Liver (tissue), 8 donors: ENCODE measurements at regions not wholly inside any gene's neighbourhood (a gene's known extent, or its start where the extent isn't known, plus 50 kb on each side); places are given as distances from the start of the nearest gene placed in this dataset.

Source experiments
- DNase-seq: peaks from one replicate; pipeline ENCODE4 v3.0.0-alpha.2; 2017; ENCODE audit warnings: low spot score
- H3K27ac ChIP-seq, 2 donors: one replicate each; pipeline ENCODE4 v1.7.0; 2013; ENCODE audit warnings: inconsistent platforms in 2 of 2, low read length in 2 of 2, control low read depth in 1 of 2, low read depth in 1 of 2, mild to moderate bottlenecking in 1 of 2
- H3K27me3 ChIP-seq, 4 donors: one replicate each; pipeline versions ENCODE4 v1.6.1 to v1.7.0; 2013; ENCODE audit warnings: low read length in 3 of 4, inconsistent platforms in 1 of 4, mild to moderate bottlenecking in 1 of 4, moderate library complexity in 1 of 4; ENCODE audit not compliant: control insufficient read depth in 4 of 4, insufficient read depth in 4 of 4
- H3K36me3 ChIP-seq, 4 donors: one replicate each; pipeline versions ENCODE4 v1.6.1 to v1.7.0; 2013; ENCODE audit warnings: low read length in 3 of 4, mild to moderate bottlenecking in 3 of 4, low read depth in 1 of 4, moderate library complexity in 1 of 4; ENCODE audit not compliant: control insufficient read depth in 4 of 4, insufficient read depth in 3 of 4
- H3K4me1 ChIP-seq, 4 donors: one replicate each; pipeline versions ENCODE4 v1.6.1 to v1.7.0; 2013; ENCODE audit warnings: low read length in 3 of 4, mild to moderate bottlenecking in 3 of 4, moderate library complexity in 1 of 4; ENCODE audit not compliant: control insufficient read depth in 4 of 4, insufficient read depth in 4 of 4
- H3K4me3 ChIP-seq, 3 donors: one replicate each; pipeline versions ENCODE4 v1.6.1 to v1.7.0; 2013; ENCODE audit warnings: low read length in 3 of 3, control low read depth in 1 of 3, low read depth in 1 of 3, mild to moderate bottlenecking in 1 of 3
- H3K9ac ChIP-seq, 2 donors: one replicate each; pipeline ENCODE4 v1.7.0; 2013; ENCODE audit warnings: low read length in 2 of 2, mild to moderate bottlenecking in 2 of 2, moderate library complexity in 2 of 2, control low read depth in 1 of 2, low read depth in 1 of 2
- H3K9me3 ChIP-seq, 4 donors: one replicate each; pipeline versions ENCODE4 v1.6.1 to v1.7.0; 2013; ENCODE audit warnings: low read length in 3 of 4; ENCODE audit not compliant: control insufficient read depth in 4 of 4
- EGR1 ChIP-seq, 2 donors: IDR thresholded peaks; 2 replicates each; pipeline ENCODE4 v1.6.1; 2016 to 2018; ENCODE audit warnings: antibody characterized with exemption in 2 of 2, low read depth in 2 of 2
- FOXA1 ChIP-seq: IDR thresholded peaks from 2 replicates; pipeline ENCODE4 v1.6.1; 2016; ENCODE audit warnings: antibody characterized with exemption
- FOXA2 ChIP-seq: IDR thresholded peaks from 2 replicates; pipeline ENCODE4 v1.6.1; 2016; ENCODE audit warnings: antibody characterized with exemption
- GABPA ChIP-seq, 2 donors: IDR thresholded peaks in 1 of 2; conservative IDR thresholded peaks in 1 of 2; 2 replicates each; pipeline ENCODE4 v1.6.1; 2016; ENCODE audit warnings: antibody characterized with exemption in 2 of 2, mild to moderate bottlenecking in 1 of 2, moderate library complexity in 1 of 2
- HNF4A ChIP-seq, 2 donors: conservative IDR thresholded peaks; 2 replicates each; pipeline ENCODE4 v1.6.1; 2016; ENCODE audit warnings: antibody characterized with exemption in 2 of 2, mild to moderate bottlenecking in 2 of 2
- HNF4G ChIP-seq: IDR thresholded peaks from 2 replicates; pipeline ENCODE4 v1.6.1; 2016; ENCODE audit warnings: antibody characterized with exemption
- JUND ChIP-seq, 2 donors: IDR thresholded peaks; 2 replicates each; pipeline ENCODE4 v1.6.1; 2016; ENCODE audit warnings: antibody characterized with exemption in 2 of 2
- NR2F2 ChIP-seq: IDR thresholded peaks from 2 replicates; pipeline ENCODE4 v1.6.1; 2016; ENCODE audit warnings: antibody characterized with exemption
- RAD21 ChIP-seq, 2 donors: IDR thresholded peaks; 2 replicates each; pipeline ENCODE4 v1.6.1; 2016; ENCODE audit warnings: antibody characterized with exemption in 2 of 2, mild to moderate bottlenecking in 2 of 2
- RXRA ChIP-seq, 2 donors: IDR thresholded peaks; 2 replicates each; pipeline ENCODE4 v1.6.1; 2017 to 2018; ENCODE audit warnings: antibody characterized with exemption in 2 of 2, mild to moderate bottlenecking in 1 of 2
- SP1 ChIP-seq: IDR thresholded peaks from 2 replicates; pipeline ENCODE4 v1.6.1; 2018; ENCODE audit warnings: antibody characterized with exemption, mild to moderate bottlenecking
- TAF1 ChIP-seq: conservative IDR thresholded peaks from 2 replicates; pipeline ENCODE4 v1.6.1; 2016; ENCODE audit warnings: antibody characterized with exemption, mild to moderate bottlenecking
- YY1 ChIP-seq: IDR thresholded peaks from 2 replicates; pipeline ENCODE4 v1.6.1; 2016; ENCODE audit warnings: antibody characterized with exemption, mild to moderate bottlenecking
- WGBS: extraction: QIAGEN DNeasy Blood & Tissue Kit; methylation state at CpG from one replicate; pipeline ENCODE4 v1.1.7; 2013; 5-methylcytosine and 5-hydroxymethylcytosine counted together
- TF ChIP-seq, protein P1 (sequence below): IDR thresholded peaks from 2 replicates; pipeline ENCODE4 v1.6.1; 2016; ENCODE audit warnings: antibody characterized with exemption
- TF ChIP-seq, protein P2 (sequence below): IDR thresholded peaks from 2 replicates; pipeline ENCODE4 v1.6.1; 2016; ENCODE audit warnings: antibody characterized with exemption
- TF ChIP-seq, protein P3 (sequence below): fragments of 150-350 bp; IDR thresholded peaks from 2 replicates; pipeline ENCODE4 v1.5.1; 2017; ENCODE audit warnings: improper control_type of control experiment, low read depth, low read length; ENCODE audit not compliant: missing input control
- TF ChIP-seq, protein P4 (sequence below): IDR thresholded peaks from 2 replicates; pipeline ENCODE4 v1.6.1; 2016; ENCODE audit warnings: antibody characterized with exemption
- donor health status: healthy.
- donor health status: healthy.
- donor health status: healthy.
- donor health status: healthy.
- donor health status: healthy.

DNA sequence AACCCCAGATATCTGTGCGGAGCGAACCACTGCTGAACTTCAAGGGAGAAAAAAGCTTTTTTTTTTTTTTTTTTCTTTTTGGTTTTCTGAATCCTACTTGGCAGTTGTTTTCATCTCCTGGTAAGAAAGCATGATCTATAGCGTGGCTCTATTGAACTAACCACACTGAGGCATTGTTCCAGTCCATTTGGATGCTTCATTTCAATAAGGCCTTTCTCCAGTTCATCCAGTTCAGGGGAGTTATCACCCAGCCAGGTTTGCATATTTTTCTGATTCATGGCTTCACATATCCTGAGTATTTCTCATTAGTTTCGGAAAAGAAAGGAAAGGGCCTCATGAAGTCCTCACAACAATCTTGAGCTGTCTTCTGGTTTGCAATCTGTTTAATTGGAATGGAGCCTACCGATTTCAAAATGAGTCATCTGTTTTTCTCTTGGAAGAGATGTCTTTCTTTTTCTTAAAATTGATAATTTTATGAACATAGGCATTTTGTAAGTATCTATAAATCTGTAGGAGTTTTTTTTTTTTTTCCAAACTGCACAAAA lies 93.1 kb upstream of the STEAP4 start (continued):
- TF ChIP-seq, protein P1, sequence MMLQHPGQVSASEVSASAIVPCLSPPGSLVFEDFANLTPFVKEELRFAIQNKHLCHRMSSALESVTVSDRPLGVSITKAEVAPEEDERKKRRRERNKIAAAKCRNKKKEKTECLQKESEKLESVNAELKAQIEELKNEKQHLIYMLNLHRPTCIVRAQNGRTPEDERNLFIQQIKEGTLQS: no peak
- TF ChIP-seq JUND (IDR thresholded peaks at IDR 0.05): no peak
- TF ChIP-seq GABPA (IDR thresholded peaks at IDR 0.05 in 1 of 2, conservative IDR thresholded peaks at IDR 0.05 in 1 of 2): no peak
- TF ChIP-seq YY1: no peak
- TF ChIP-seq RAD21 (IDR thresholded peaks at IDR 0.05): no peak
- TF ChIP-seq, protein P2, sequence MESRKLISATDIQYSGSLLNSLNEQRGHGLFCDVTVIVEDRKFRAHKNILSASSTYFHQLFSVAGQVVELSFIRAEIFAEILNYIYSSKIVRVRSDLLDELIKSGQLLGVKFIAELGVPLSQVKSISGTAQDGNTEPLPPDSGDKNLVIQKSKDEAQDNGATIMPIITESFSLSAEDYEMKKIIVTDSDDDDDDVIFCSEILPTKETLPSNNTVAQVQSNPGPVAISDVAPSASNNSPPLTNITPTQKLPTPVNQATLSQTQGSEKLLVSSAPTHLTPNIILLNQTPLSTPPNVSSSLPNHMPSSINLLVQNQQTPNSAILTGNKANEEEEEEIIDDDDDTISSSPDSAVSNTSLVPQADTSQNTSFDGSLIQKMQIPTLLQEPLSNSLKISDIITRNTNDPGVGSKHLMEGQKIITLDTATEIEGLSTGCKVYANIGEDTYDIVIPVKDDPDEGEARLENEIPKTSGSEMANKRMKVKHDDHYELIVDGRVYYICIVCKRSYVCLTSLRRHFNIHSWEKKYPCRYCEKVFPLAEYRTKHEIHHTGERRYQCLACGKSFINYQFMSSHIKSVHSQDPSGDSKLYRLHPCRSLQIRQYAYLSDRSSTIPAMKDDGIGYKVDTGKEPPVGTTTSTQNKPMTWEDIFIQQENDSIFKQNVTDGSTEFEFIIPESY: no peak

DNA sequence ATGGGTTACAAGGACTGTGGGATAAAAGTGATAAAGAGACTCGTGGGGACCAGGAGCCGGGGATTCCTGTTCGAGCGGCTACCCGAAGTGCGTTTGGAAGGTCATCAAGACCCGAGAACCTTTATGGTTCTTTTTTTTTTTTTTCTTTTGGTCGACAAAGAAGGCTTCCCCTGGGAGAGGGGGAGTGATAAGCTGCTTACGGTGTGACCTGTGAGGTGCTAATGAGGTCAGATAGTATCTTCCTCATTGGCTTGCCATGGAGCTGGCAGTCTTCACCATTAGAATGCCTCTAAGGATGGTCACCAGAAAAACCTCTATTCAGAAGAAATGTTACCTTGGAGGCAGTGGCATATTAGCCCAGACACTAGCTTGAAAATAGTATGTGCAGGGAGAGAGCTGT lies 92.3 kb upstream of the STEAP4 start:
- TF ChIP-seq HNF4G (no peak), GABPA (IDR thresholded peaks at IDR 0.05 in 1 of 2, conservative IDR thresholded peaks at IDR 0.05 in 1 of 2) (no peak), SP1 (no peak), TAF1 (no peak), RXRA (IDR thresholded peaks at IDR 0.05) (no peak), EGR1 (IDR thresholded peaks at IDR 0.05; ENCODE audit: low read depth in 2 of 2) (no peak), JUND (IDR thresholded peaks at IDR 0.05) (no peak), HNF4A (conservative IDR thresholded peaks at IDR 0.05) (no peak), RAD21 (IDR thresholded peaks at IDR 0.05) (no peak), NR2F2 (no peak), FOXA2 (no peak), FOXA1 (no peak)
- TF ChIP-seq, protein P3, sequence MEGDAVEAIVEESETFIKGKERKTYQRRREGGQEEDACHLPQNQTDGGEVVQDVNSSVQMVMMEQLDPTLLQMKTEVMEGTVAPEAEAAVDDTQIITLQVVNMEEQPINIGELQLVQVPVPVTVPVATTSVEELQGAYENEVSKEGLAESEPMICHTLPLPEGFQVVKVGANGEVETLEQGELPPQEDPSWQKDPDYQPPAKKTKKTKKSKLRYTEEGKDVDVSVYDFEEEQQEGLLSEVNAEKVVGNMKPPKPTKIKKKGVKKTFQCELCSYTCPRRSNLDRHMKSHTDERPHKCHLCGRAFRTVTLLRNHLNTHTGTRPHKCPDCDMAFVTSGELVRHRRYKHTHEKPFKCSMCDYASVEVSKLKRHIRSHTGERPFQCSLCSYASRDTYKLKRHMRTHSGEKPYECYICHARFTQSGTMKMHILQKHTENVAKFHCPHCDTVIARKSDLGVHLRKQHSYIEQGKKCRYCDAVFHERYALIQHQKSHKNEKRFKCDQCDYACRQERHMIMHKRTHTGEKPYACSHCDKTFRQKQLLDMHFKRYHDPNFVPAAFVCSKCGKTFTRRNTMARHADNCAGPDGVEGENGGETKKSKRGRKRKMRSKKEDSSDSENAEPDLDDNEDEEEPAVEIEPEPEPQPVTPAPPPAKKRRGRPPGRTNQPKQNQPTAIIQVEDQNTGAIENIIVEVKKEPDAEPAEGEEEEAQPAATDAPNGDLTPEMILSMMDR: no peak
- TF ChIP-seq, protein P2: no peak
- TF ChIP-seq, protein P4, sequence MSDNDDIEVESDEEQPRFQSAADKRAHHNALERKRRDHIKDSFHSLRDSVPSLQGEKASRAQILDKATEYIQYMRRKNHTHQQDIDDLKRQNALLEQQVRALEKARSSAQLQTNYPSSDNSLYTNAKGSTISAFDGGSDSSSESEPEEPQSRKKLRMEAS: no peak
- Histone ChIP-seq H3K4me1 (peaks cover 0 to 9% (median 1%) of the 10 kb centered on the region in 4 donors), H3K9ac (no peak overlapping the region), H3K27me3 (no peaks in the 10 kb centered on the region), H3K36me3 (no peaks in the 10 kb centered on the region), H3K4me3 (no peak overlapping the region), H3K27ac (no peak overlapping the region), H3K9me3 (no peaks in the 10 kb centered on the region)
- 77% methylated on average over 9 of the region's 9 CpGs for WGBS
- no peak for DNase-seq
